ENCODE measurements at regions not wholly inside any gene's neighbourhood (a gene's known extent, or its start where the extent isn't known, plus 50 kb on each side); places are given as distances from the start of the nearest gene placed in this dataset.
A peak's percentile ranks its signal among the peaks of the same experiment; 100 is the strongest.

GRCh38 chr20:43843965-43844660 is 70.5 kb upstream of the TOX2 start:
- Mint-ChIP-seq H3K27me3 (ENCODE audit: insufficient read depth) (peaks cover 7% of the 10 kb centered on the region), H3K4me1 (ENCODE audit: low read depth) (peaks cover 57% of the 10 kb centered on the region), H3K36me3 (ENCODE audit: low read depth) (no peaks in the 10 kb centered on the region), H3K9me3 (no peaks in the 10 kb centered on the region), H3K4me3 (no peak overlapping the region), H3K27ac (peak overlapping the region; percentile 1)
- no peak for DNase-seq (ENCODE audit: low spot score)
- intact Hi-C loops (cut with micrococcal nuclease): no loop called here

- H3K4me1 Mint-ChIP-seq (ENCODE audit: low read depth): peaks cover 65% of the 10 kb centered on the region
Observed at GRCh38 chr20:43843096-43843964, 71.3 kb upstream of the TOX2 start.

GRCh38 chr20:43842126-43843020 is 72.3 kb upstream of the TOX2 start:
- Mint-ChIP-seq H3K27ac (no peak overlapping the region), H3K4me1 (ENCODE audit: low read depth) (peaks cover 72% of the 10 kb centered on the region), H3K27me3 (ENCODE audit: insufficient read depth) (peaks cover 7% of the 10 kb centered on the region), H3K36me3 (ENCODE audit: low read depth) (no peaks in the 10 kb centered on the region), H3K9me3 (no peaks in the 10 kb centered on the region), H3K4me3 (no peak overlapping the region)
- intact Hi-C loops (cut with micrococcal nuclease): no loop called here
- DNase-seq (ENCODE audit: low spot score): no peak

More at GRCh38 chr20:43843096-43843964, 71.3 kb upstream of the TOX2 start:
- DNase-seq (ENCODE audit: low spot score): no peak
- no peak overlapping the region for H3K4me3 Mint-ChIP-seq
- no peaks in the 10 kb centered on the region for H3K9me3 Mint-ChIP-seq
- peaks cover 7% of the 10 kb centered on the region for H3K27me3 Mint-ChIP-seq (ENCODE audit: insufficient read depth)
- intact Hi-C loops (cut with micrococcal nuclease): no loop called here
- H3K36me3 Mint-ChIP-seq (ENCODE audit: low read depth): no peaks in the 10 kb centered on the region
- peak overlapping the region; percentile 33 for H3K27ac Mint-ChIP-seq

- Mint-ChIP-seq H3K27me3 (ENCODE audit: insufficient read depth) (peaks cover 7% of the 10 kb centered on the region), H3K27ac (peak overlapping the region; percentile 85), H3K36me3 (ENCODE audit: low read depth) (no peaks in the 10 kb centered on the region), H3K9me3 (no peaks in the 10 kb centered on the region), H3K4me1 (ENCODE audit: low read depth) (peaks cover 59% of the 10 kb centered on the region), H3K4me3 (no peak overlapping the region)
- peak; percentile 17 for DNase-seq (ENCODE audit: low spot score)
- intact Hi-C loops (cut with micrococcal nuclease): loop anchor here (1.0 to 2.0 kb wide), 4 partner anchors 74 to 240 kb away; partner anchors contain the start of gene TOX2
Observed at GRCh38 chr20:43840382-43841070, 74.1 kb upstream of the TOX2 start.

GRCh38 chr20:43839793-43840199 is 74.9 kb upstream of the TOX2 start:
- Mint-ChIP-seq H3K4me1 (ENCODE audit: low read depth) (peaks cover 52% of the 10 kb centered on the region), H3K27ac (peak overlapping the region; percentile 85), H3K27me3 (ENCODE audit: insufficient read depth) (peaks cover 7% of the 10 kb centered on the region), H3K4me3 (peak overlapping the region; percentile 67), H3K36me3 (ENCODE audit: low read depth) (no peaks in the 10 kb centered on the region), H3K9me3 (no peaks in the 10 kb centered on the region)
- DNase-seq (ENCODE audit: low spot score): no peak
- intact Hi-C loops (cut with micrococcal nuclease): loop anchor here (1.0 to 2.0 kb wide), 4 partner anchors 75 to 241 kb away; partner anchors contain the start of gene TOX2

- intact Hi-C loops (cut with micrococcal nuclease): no loop called here
- Mint-ChIP-seq H3K4me3 (peak overlapping the region; percentile 19), H3K9me3 (no peaks in the 10 kb centered on the region), H3K27ac (peak overlapping the region; percentile 75), H3K27me3 (ENCODE audit: insufficient read depth) (peaks cover 4% of the 10 kb centered on the region), H3K36me3 (ENCODE audit: low read depth) (no peaks in the 10 kb centered on the region), H3K4me1 (ENCODE audit: low read depth) (peaks cover 41% of the 10 kb centered on the region)
- DNase-seq (ENCODE audit: low spot score): no peak
Observed at GRCh38 chr20:43838703-43839060, 76.0 kb upstream of the TOX2 start.

GRCh38 chr20:43837856-43838702 is 76.6 kb upstream of the TOX2 start:
- H3K36me3 Mint-ChIP-seq (ENCODE audit: low read depth): no peaks in the 10 kb centered on the region
- no peak for DNase-seq (ENCODE audit: low spot score)
- no peaks in the 10 kb centered on the region for H3K9me3 Mint-ChIP-seq
- intact Hi-C loops (cut with micrococcal nuclease): no loop called here
- peak overlapping the region; percentile 42 for H3K27ac Mint-ChIP-seq
- peaks cover 1% of the 10 kb centered on the region for H3K27me3 Mint-ChIP-seq (ENCODE audit: insufficient read depth)
- peak overlapping the region; percentile 15 for H3K4me3 Mint-ChIP-seq
- peaks cover 35% of the 10 kb centered on the region for H3K4me1 Mint-ChIP-seq (ENCODE audit: low read depth)

GRCh38 chr20:43836790-43837189 is 77.9 kb upstream of the TOX2 start:
- Mint-ChIP-seq H3K4me1 (ENCODE audit: low read depth) (peaks cover 35% of the 10 kb centered on the region), H3K36me3 (ENCODE audit: low read depth) (no peaks in the 10 kb centered on the region), H3K27me3 (ENCODE audit: insufficient read depth) (peaks cover 1% of the 10 kb centered on the region), H3K9me3 (no peaks in the 10 kb centered on the region), H3K27ac (no peak overlapping the region), H3K4me3 (no peak overlapping the region)
- no peak for DNase-seq (ENCODE audit: low spot score)
- intact Hi-C loops (cut with micrococcal nuclease): no loop called here

GRCh38 chr20:43835944-43836508 is 78.6 kb upstream of the TOX2 start:
- no peaks in the 10 kb centered on the region for H3K9me3 Mint-ChIP-seq
- no peak overlapping the region for H3K27ac Mint-ChIP-seq
- intact Hi-C loops (cut with micrococcal nuclease): no loop called here
- peaks cover 1% of the 10 kb centered on the region for H3K27me3 Mint-ChIP-seq (ENCODE audit: insufficient read depth)
- H3K4me1 Mint-ChIP-seq (ENCODE audit: low read depth): peaks cover 35% of the 10 kb centered on the region
- H3K4me3 Mint-ChIP-seq: no peak overlapping the region
- H3K36me3 Mint-ChIP-seq (ENCODE audit: low read depth): no peaks in the 10 kb centered on the region
- DNase-seq (ENCODE audit: low spot score): no peak

- Mint-ChIP-seq H3K4me1 (ENCODE audit: low read depth) (peaks cover 14% of the 10 kb centered on the region), H3K36me3 (ENCODE audit: low read depth) (peaks cover 4% of the 10 kb centered on the region), H3K27ac (no peak overlapping the region), H3K4me3 (no peak overlapping the region), H3K9me3 (peaks cover 5% of the 10 kb centered on the region), H3K27me3 (ENCODE audit: insufficient read depth) (peaks cover 1% of the 10 kb centered on the region)
- DNase-seq (ENCODE audit: low spot score): no peak
- intact Hi-C loops (cut with micrococcal nuclease): no loop called here
Observed at GRCh38 chr20:43833511-43834395, 80.9 kb upstream of the TOX2 start.

GRCh38 chr20:43832961-43833360 is 81.7 kb upstream of the TOX2 start:
- no peak overlapping the region for H3K4me3 Mint-ChIP-seq
- no peak for DNase-seq (ENCODE audit: low spot score)
- intact Hi-C loops (cut with micrococcal nuclease): no loop called here
- H3K4me1 Mint-ChIP-seq (ENCODE audit: low read depth): peaks cover 8% of the 10 kb centered on the region
- no peak overlapping the region for H3K27ac Mint-ChIP-seq
- H3K27me3 Mint-ChIP-seq (ENCODE audit: insufficient read depth): peaks cover 1% of the 10 kb centered on the region
- H3K9me3 Mint-ChIP-seq: peaks cover 5% of the 10 kb centered on the region
- peaks cover 4% of the 10 kb centered on the region for H3K36me3 Mint-ChIP-seq (ENCODE audit: low read depth)
